ENCODE measurements at regions not wholly inside any gene's neighbourhood (a gene's known extent, or its start where the extent isn't known, plus 50 kb on each side); places are given as distances from the start of the nearest gene placed in this dataset.

- no peak overlapping the region for H3K4me3 ChIP-seq
Measured at GRCh38 chr6:14950103-14950969, 295.5 kb upstream of the JARID2 start.

GRCh38 chr6:14950970-14951276, 294.9 kb upstream of the JARID2 start:
- TF ChIP-seq EP300 (IDR thresholded peaks at IDR 0.05) = no peak
- TF ChIP-seq POLR2A (IDR thresholded peaks at IDR 0.05) = no peak
- no peak for TF ChIP-seq POLR2AphosphoS5 (IDR thresholded peaks at IDR 0.05)
- no peak for TF ChIP-seq CTCF (IDR thresholded peaks at IDR 0.05)
- intact Hi-C loops (cut with DNase I; ENCODE audit: low total_unique reads) = no loop called here
- H3K27ac ChIP-seq = no peak overlapping the region
- DNase-seq = no peak
- H3K36me3 ChIP-seq = no peaks in the 10 kb centered on the region
- 72 to 100% (median 92%) methylated on average over 2 of the region's 2 CpGs for WGBS, 5 donors
- H3K4me1 ChIP-seq = peaks cover 0 to 5% (median 0%) of the 10 kb centered on the region in 4 donors
- no peak overlapping the region for H3K4me3 ChIP-seq
- H3K9me3 ChIP-seq = peaks cover 0 to 17% (median 7%) of the 10 kb centered on the region in 4 donors
- H3K27me3 ChIP-seq = no peaks in the 10 kb centered on the region

More at GRCh38 chr6:14950103-14950969, 295.5 kb upstream of the JARID2 start:
- WGBS, 5 donors = 73 to 89% (median 79%) methylated on average over 4 of the region's 4 CpGs
- Histone ChIP-seq H3K27me3 (no peaks in the 10 kb centered on the region), H3K27ac (no peak overlapping the region), H3K4me1 (peaks cover 0 to 5% (median 0%) of the 10 kb centered on the region in 4 donors), H3K9me3 (peaks cover 0 to 13% (median 5%) of the 10 kb centered on the region in 4 donors), H3K36me3 (no peaks in the 10 kb centered on the region)
- no peak for TF ChIP-seq CTCF (IDR thresholded peaks at IDR 0.05)
- TF ChIP-seq EP300 (IDR thresholded peaks at IDR 0.05) = no peak
- TF ChIP-seq POLR2A (IDR thresholded peaks at IDR 0.05) = no peak
- TF ChIP-seq POLR2AphosphoS5 (IDR thresholded peaks at IDR 0.05) = no peak
- no peak for DNase-seq
- intact Hi-C loops (cut with DNase I; ENCODE audit: low total_unique reads) = no loop called here

GRCh38 chr6:14951704-14952103, 294.2 kb upstream of the JARID2 start:
- Histone ChIP-seq H3K9me3 (peaks cover 0 to 17% (median 7%) of the 10 kb centered on the region in 4 donors), H3K36me3 (no peaks in the 10 kb centered on the region), H3K27me3 (no peaks in the 10 kb centered on the region), H3K4me3 (no peak overlapping the region), H3K27ac (no peak overlapping the region), H3K4me1 (peaks cover 0 to 5% (median 0%) of the 10 kb centered on the region in 4 donors)
- 27 to 39% (median 30%) methylated on average over 1 of the region's 1 CpG for WGBS, 5 donors
- no peak for DNase-seq
- intact Hi-C loops (cut with DNase I; ENCODE audit: low total_unique reads) = no loop called here
- TF ChIP-seq POLR2A (IDR thresholded peaks at IDR 0.05) (no peak), CTCF (IDR thresholded peaks at IDR 0.05) (no peak), POLR2AphosphoS5 (IDR thresholded peaks at IDR 0.05) (no peak), EP300 (IDR thresholded peaks at IDR 0.05) (no peak)

GRCh38 chr6:14953836-14954235, 292.0 kb upstream of the JARID2 start:
- no peak overlapping the region for H3K27ac ChIP-seq
- TF ChIP-seq POLR2A (IDR thresholded peaks at IDR 0.05) = no peak
- no peak for TF ChIP-seq POLR2AphosphoS5 (IDR thresholded peaks at IDR 0.05)
- no peak for TF ChIP-seq CTCF (IDR thresholded peaks at IDR 0.05)
- TF ChIP-seq EP300 (IDR thresholded peaks at IDR 0.05) = no peak
- H3K27me3 ChIP-seq = no peaks in the 10 kb centered on the region
- peaks cover 0 to 17% (median 7%) of the 10 kb centered on the region in 4 donors for H3K9me3 ChIP-seq
- DNase-seq = no peak
- H3K4me3 ChIP-seq = no peak overlapping the region
- H3K4me1 ChIP-seq = no peaks in the 10 kb centered on the region
- H3K36me3 ChIP-seq = no peaks in the 10 kb centered on the region
- intact Hi-C loops (cut with DNase I; ENCODE audit: low total_unique reads) = no loop called here
- 87 to 94% (median 91%) methylated on average over 6 of the region's 6 CpGs for WGBS, 5 donors
